Suprapubic skin (tissue), 4 donors: ENCODE measurements at regions not wholly inside any gene's neighbourhood (a gene's known extent, or its start where the extent isn't known, plus 50 kb on each side); places are given as distances from the start of the nearest gene placed in this dataset.

Experiments
- DNase-seq, 2 donors: peaks; one replicate each; pipeline ENCODE4 v3.0.0-alpha.2; 2019; ENCODE audit warnings: low spot score in 2 of 2
- H3K27ac ChIP-seq: fragments of 200-600 bp; sonication (generic); one replicate; pipeline ENCODE4 v1.5.1; 2019
- H3K27me3 ChIP-seq: fragments of 200-600 bp; sonication (generic); one replicate; pipeline ENCODE4 v1.5.1; 2019
- H3K36me3 ChIP-seq: fragments of 200-600 bp; sonication (generic); one replicate; pipeline ENCODE4 v1.5.1; 2019
- H3K4me1 ChIP-seq: fragments of 200-600 bp; sonication (generic); one replicate; pipeline ENCODE4 v1.5.1; 2019
- H3K4me3 ChIP-seq: fragments of 200-600 bp; sonication (generic); one replicate; pipeline ENCODE4 v1.5.1; 2019; ENCODE audit warnings: mild to moderate bottlenecking
- H3K9me3 ChIP-seq: fragments of 200-600 bp; sonication (generic); one replicate; pipeline ENCODE4 v1.5.1; 2019
- EP300 ChIP-seq: sonication (generic); formaldehyde crosslinking; IDR thresholded peaks from one replicate; pipeline ENCODE4 v1.6.1; 2017; ENCODE audit warnings: antibody characterized with exemption
- POLR2A ChIP-seq, 2 donors: fragments of 450-650 bp; IDR thresholded peaks; one replicate each; pipeline ENCODE4 v1.6.1; 2017; ENCODE audit warnings: antibody characterized with exemption in 2 of 2, mild to moderate bottlenecking in 2 of 2, moderate library complexity in 2 of 2
- POLR2AphosphoS5 ChIP-seq, 3 donors: sonication (generic); formaldehyde crosslinking; IDR thresholded peaks; one replicate each; pipeline ENCODE4 v1.6.1; 2017; ENCODE audit warnings: antibody characterized with exemption in 3 of 3
- WGBS: methylation state at CpG from one replicate; pipeline ENCODE4 v1.1.5; 2018; 5-methylcytosine and 5-hydroxymethylcytosine counted together
- TF ChIP-seq, protein P1 (sequence below), 2 donors: fragments of 200-600 bp in 1 of 2; fragments of 450-650 bp in 1 of 2; sonication (generic) in 1 of 2; IDR thresholded peaks; one replicate each; pipeline ENCODE4 v1.5.1; 2016 to 2019; ENCODE audit warnings: antibody characterized with exemption in 2 of 2, mild to moderate bottlenecking in 1 of 2, moderate library complexity in 1 of 2

DNA sequence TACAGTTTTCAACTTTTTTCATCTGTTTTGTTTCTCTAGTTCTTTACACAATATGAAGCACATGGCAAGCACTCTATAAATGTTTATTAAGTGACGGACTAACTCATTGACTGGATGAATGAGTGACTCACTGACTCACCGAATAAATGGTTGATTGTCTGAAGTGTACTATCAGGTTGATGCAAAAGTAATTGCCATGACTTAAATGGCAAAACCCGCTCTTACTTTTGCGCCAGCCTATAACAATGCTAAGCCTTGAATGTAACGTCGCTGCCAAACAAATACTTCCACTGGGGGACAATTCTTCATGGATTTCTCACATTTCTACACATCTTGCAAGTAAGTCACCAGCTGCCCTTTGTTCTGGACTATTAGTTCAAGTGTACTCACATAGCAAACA is 109.0 kb upstream of the KCTD3 start:
- TF ChIP-seq POLR2A (IDR thresholded peaks at IDR 0.05): no peak
- TF ChIP-seq EP300: no peak
- TF ChIP-seq POLR2AphosphoS5 (IDR thresholded peaks at IDR 0.05): no peak
- no peak for DNase-seq
- Histone ChIP-seq H3K36me3 (no peaks in the 10 kb centered on the region), H3K27ac (no peak overlapping the region), H3K27me3 (no peaks in the 10 kb centered on the region), H3K4me3 (no peak overlapping the region), H3K9me3 (no peaks in the 10 kb centered on the region), H3K4me1 (no peaks in the 10 kb centered on the region)
- WGBS: 88% methylated on average over 6 of the region's 6 CpGs

DNA sequence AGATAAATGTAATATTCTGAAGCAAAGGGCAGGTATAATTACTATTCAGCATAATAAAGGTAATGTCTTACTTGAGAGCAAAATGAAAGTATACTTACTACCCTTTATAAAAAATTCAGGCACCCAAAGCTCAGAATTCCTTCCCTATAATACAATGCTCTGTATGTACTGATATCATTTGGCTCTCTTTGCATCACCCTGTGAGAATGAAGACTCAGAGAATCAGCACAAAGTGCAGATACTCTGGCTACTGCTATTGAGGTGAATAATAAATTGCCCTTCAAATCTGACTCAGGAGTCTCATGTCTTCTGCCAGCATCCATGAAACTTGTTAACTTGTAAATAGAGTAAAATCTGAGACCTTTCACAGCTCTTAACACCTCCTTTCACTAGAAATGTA is 108.5 kb upstream of the KCTD3 start:
- H3K36me3 ChIP-seq: no peaks in the 10 kb centered on the region
- no peak for TF ChIP-seq POLR2AphosphoS5 (IDR thresholded peaks at IDR 0.05)
- TF ChIP-seq, protein P1, sequence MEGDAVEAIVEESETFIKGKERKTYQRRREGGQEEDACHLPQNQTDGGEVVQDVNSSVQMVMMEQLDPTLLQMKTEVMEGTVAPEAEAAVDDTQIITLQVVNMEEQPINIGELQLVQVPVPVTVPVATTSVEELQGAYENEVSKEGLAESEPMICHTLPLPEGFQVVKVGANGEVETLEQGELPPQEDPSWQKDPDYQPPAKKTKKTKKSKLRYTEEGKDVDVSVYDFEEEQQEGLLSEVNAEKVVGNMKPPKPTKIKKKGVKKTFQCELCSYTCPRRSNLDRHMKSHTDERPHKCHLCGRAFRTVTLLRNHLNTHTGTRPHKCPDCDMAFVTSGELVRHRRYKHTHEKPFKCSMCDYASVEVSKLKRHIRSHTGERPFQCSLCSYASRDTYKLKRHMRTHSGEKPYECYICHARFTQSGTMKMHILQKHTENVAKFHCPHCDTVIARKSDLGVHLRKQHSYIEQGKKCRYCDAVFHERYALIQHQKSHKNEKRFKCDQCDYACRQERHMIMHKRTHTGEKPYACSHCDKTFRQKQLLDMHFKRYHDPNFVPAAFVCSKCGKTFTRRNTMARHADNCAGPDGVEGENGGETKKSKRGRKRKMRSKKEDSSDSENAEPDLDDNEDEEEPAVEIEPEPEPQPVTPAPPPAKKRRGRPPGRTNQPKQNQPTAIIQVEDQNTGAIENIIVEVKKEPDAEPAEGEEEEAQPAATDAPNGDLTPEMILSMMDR (IDR thresholded peaks at IDR 0.05): no peak
- no peak for TF ChIP-seq EP300
- TF ChIP-seq POLR2A (IDR thresholded peaks at IDR 0.05): no peak
- no peak overlapping the region for H3K4me3 ChIP-seq
- H3K9me3 ChIP-seq: no peaks in the 10 kb centered on the region
- no peaks in the 10 kb centered on the region for H3K4me1 ChIP-seq
- no peak overlapping the region for H3K27ac ChIP-seq
- H3K27me3 ChIP-seq: no peaks in the 10 kb centered on the region
- no peak for DNase-seq

DNA sequence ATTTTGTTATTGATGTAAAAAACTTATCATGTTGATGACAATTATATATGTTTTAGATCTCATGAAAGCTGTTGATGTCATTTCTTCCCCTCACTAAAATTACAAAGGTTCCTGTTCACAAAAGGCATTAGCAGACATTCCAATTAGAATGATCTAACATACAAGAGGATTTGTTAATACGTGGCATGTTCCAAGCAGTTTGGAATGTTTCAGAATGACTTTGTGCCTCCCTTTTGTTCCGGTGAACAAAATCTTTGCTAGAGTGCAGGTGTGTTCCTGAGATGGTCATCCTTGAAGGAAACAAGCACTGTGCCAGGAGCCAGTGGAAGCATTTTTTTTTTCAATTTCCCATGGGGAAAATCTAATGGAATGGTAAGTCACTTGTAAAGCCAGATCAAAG is 108.0 kb upstream of the KCTD3 start:
- WGBS: 39% methylated on average over 2 of the region's 2 CpGs
- no peak for DNase-seq

DNA sequence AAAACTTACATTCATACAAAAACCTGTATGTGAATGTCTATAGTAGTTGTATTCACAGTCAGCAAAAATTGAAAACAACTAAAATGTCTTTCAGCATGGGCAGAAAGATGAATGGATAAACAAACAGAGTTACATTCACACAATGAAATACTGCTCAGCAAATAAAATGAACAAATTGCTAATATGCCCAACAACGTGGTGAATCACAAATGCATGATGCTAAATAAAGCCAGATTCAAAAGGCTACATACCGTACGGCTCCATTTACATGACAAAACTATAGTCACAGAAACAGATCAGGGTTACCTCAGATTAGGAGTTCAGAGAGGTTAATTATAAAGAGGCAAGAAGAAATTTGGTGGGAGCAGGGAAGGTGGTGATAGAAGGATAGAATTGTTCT is 100.7 kb upstream of the KCTD3 start:
- no peaks in the 10 kb centered on the region for H3K27me3 ChIP-seq
- TF ChIP-seq EP300 (no peak), POLR2AphosphoS5 (IDR thresholded peaks at IDR 0.05) (no peak), POLR2A (IDR thresholded peaks at IDR 0.05) (no peak)
- TF ChIP-seq, protein P1 (IDR thresholded peaks at IDR 0.05): no peak
- DNase-seq: no peak
- no peak overlapping the region for H3K27ac ChIP-seq
- H3K36me3 ChIP-seq: no peaks in the 10 kb centered on the region
- 82% methylated on average over 3 of the region's 3 CpGs for WGBS
- H3K9me3 ChIP-seq: no peaks in the 10 kb centered on the region
- H3K4me3 ChIP-seq: no peak overlapping the region
- no peaks in the 10 kb centered on the region for H3K4me1 ChIP-seq

More for the DNA sequence above, 108.0 kb upstream of the KCTD3 start:
- no peaks in the 10 kb centered on the region for H3K9me3 ChIP-seq
- no peak overlapping the region for H3K27ac ChIP-seq
- H3K4me3 ChIP-seq: no peak overlapping the region
- no peaks in the 10 kb centered on the region for H3K27me3 ChIP-seq
- no peaks in the 10 kb centered on the region for H3K36me3 ChIP-seq
- TF ChIP-seq EP300 (no peak), POLR2A (IDR thresholded peaks at IDR 0.05) (no peak), POLR2AphosphoS5 (IDR thresholded peaks at IDR 0.05) (no peak)
- TF ChIP-seq, protein P1 (IDR thresholded peaks at IDR 0.05): no peak
- H3K4me1 ChIP-seq: no peaks in the 10 kb centered on the region

DNA sequence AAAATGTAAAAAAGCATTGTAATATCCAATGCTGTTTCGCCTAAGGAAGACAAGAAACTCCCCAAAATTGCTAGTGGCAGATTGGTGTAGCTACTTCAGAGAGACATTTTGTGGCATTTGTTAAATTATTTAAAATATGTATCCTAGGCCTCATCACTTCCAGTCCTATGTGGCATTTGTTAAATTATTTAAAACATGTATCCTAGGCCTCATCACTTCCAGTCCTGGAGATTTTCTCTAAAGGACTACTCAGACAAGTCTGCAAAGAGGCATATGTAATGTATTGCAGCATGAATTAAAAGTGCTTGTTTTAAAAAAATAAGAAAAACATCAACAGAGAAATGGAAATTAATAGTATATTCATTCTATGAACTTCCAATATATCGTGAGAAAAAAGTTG is 95.6 kb upstream of the KCTD3 start:
- TF ChIP-seq POLR2A (IDR thresholded peaks at IDR 0.05) (no peak), EP300 (no peak), POLR2AphosphoS5 (IDR thresholded peaks at IDR 0.05) (no peak)
- TF ChIP-seq, protein P1 (IDR thresholded peaks at IDR 0.05): no peak
- no peaks in the 10 kb centered on the region for H3K9me3 ChIP-seq
- WGBS: 90% methylated on average over 2 of the region's 2 CpGs

DNA sequence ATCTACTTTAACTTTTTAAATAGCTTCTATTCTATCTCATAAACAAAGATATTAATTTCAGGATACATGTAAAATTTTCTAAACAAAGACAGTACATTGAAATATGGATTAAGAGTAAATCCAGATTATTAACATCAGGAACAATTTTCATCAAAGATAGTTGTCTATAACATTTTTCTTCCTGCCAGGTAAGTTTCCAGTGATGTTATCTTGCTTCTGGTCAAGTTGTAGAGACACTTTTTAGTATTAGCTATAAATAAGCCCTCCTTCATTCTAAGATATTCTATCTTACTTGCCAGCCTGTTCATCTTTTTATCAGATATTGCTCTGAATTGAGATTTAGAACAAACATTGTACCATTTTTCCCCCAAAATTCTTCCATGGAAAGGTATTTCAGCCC is 94.4 kb upstream of the KCTD3 start:
- TF ChIP-seq, protein P1 (IDR thresholded peaks at IDR 0.05): no peak
- H3K36me3 ChIP-seq: no peaks in the 10 kb centered on the region
- no peak overlapping the region for H3K4me3 ChIP-seq
- no peak for DNase-seq
- H3K27me3 ChIP-seq: no peaks in the 10 kb centered on the region
- H3K27ac ChIP-seq: no peak overlapping the region
- no peaks in the 10 kb centered on the region for H3K4me1 ChIP-seq
- H3K9me3 ChIP-seq: no peaks in the 10 kb centered on the region

More for the DNA sequence above, 95.6 kb upstream of the KCTD3 start:
- H3K36me3 ChIP-seq: no peaks in the 10 kb centered on the region
- no peaks in the 10 kb centered on the region for H3K4me1 ChIP-seq
- H3K4me3 ChIP-seq: no peak overlapping the region
- no peaks in the 10 kb centered on the region for H3K27me3 ChIP-seq
- no peak for DNase-seq
- no peak overlapping the region for H3K27ac ChIP-seq
